GM13976 (cell line): ENCODE measurements at regions not wholly inside any gene's neighbourhood (a gene's known extent, or its start where the extent isn't known, plus 50 kb on each side); places are given as distances from the start of the nearest gene placed in this dataset.

Experiments
- DNase-seq: peaks from one replicate; pipeline ENCODE4 v3.0.0; 2012; ENCODE audit warnings: low spot score
- in situ Hi-C: fragments of 300-500 bp; cut with MboI; formaldehyde crosslinking; loops from one replicate; pipeline ENCODE4 v1.12.0; 2022; ENCODE audit warnings: low sequenced_read_pairs, mixed read lengths, inconsistent platforms; ENCODE audit not compliant: unreplicated experiment
- TF ChIP-seq, protein P1 (sequence below): IDR thresholded peaks from 2 replicates; pipeline ENCODE4 v1.5.1; 2012; ENCODE audit warnings: borderline replicate concordance, mild to moderate bottlenecking; ENCODE audit not compliant: insufficient read depth; ENCODE audit errors: extremely low read depth, missing control alignments, control extremely low read depth

DNA sequence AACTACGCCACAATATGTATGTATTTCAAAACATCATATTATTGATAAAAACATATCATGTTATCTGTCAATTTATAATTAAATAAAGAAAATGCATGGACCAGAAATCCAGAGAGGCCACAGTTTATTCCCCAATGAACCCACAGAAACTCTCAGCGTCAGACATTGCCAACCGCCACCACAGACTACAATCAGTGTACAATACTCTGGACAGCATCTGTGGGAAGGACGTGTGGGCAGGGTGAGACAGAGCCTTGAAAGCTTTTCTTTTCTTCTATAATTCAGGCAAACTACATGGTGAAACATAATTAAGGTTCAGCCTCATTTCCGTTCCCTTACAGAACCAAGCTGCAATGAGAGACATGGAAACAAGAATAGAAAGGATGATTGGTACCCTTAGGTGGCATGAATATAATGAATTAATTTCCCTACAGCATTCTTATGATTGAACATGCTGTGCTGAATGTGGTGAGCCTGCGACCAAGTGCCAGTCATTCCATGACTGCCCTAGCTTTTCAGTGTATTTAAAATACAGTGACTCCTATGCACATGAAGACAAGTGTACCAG is 909.3 kb downstream of the SORCS1 start:
- in situ Hi-C loops, result no loop called here
- TF ChIP-seq, protein P1, sequence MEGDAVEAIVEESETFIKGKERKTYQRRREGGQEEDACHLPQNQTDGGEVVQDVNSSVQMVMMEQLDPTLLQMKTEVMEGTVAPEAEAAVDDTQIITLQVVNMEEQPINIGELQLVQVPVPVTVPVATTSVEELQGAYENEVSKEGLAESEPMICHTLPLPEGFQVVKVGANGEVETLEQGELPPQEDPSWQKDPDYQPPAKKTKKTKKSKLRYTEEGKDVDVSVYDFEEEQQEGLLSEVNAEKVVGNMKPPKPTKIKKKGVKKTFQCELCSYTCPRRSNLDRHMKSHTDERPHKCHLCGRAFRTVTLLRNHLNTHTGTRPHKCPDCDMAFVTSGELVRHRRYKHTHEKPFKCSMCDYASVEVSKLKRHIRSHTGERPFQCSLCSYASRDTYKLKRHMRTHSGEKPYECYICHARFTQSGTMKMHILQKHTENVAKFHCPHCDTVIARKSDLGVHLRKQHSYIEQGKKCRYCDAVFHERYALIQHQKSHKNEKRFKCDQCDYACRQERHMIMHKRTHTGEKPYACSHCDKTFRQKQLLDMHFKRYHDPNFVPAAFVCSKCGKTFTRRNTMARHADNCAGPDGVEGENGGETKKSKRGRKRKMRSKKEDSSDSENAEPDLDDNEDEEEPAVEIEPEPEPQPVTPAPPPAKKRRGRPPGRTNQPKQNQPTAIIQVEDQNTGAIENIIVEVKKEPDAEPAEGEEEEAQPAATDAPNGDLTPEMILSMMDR, result no peak
- no peak for DNase-seq

GRCh38 chr10:106254071-106254470 is 910.4 kb downstream of the SORCS1 start:
- TF ChIP-seq, protein P1, result no peak
- in situ Hi-C loops, result no loop called here
- DNase-seq, result no peak

GRCh38 chr10:106252541-106252940 is 912.0 kb downstream of the SORCS1 start:
- DNase-seq, result no peak
- TF ChIP-seq, protein P1, result no peak
- in situ Hi-C loops, result no loop called here

DNA sequence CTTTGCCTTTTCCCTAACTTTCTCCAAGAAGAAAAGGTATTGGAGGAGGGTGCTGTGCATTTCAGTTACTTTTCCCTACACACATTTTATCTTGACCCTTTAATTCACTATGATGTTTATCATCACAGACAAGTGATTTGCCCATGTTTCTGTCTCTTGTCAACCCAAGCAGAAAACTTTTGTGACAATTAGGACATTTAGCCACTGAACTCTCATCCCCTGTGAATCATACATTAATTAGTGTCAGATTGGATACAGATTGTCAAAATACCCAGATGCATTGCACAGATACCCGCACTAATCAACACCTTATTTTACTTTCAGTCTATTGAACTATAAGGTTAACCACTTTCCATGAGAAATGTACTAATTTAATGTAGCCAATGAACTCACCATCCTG is 912.9 kb downstream of the SORCS1 start:
- no peak for DNase-seq
- in situ Hi-C loops, result no loop called here
- TF ChIP-seq, protein P1, result no peak

- in situ Hi-C loops, result no loop called here
- TF ChIP-seq, protein P1, result no peak
- no peak for DNase-seq
Observed at GRCh38 chr10:106242301-106242700, 922.2 kb downstream of the SORCS1 start.

- TF ChIP-seq, protein P1, result no peak
- DNase-seq, result no peak
Observed at GRCh38 chr10:106226828-106227227, 937.7 kb downstream of the SORCS1 start.

More at GRCh38 chr10:106226828-106227227, 937.7 kb downstream of the SORCS1 start:
- in situ Hi-C loops, result no loop called here
